ENCODE measurements at regions not wholly inside any gene's neighbourhood (a gene's known extent, or its start where the extent isn't known, plus 50 kb on each side); places are given as distances from the start of the nearest gene placed in this dataset.
"Not testable (repeated sequence)": the region's sequence is repeated elsewhere in the genome, so short reads cannot be mapped to it uniquely, and the experiment has no call there.

DNA sequence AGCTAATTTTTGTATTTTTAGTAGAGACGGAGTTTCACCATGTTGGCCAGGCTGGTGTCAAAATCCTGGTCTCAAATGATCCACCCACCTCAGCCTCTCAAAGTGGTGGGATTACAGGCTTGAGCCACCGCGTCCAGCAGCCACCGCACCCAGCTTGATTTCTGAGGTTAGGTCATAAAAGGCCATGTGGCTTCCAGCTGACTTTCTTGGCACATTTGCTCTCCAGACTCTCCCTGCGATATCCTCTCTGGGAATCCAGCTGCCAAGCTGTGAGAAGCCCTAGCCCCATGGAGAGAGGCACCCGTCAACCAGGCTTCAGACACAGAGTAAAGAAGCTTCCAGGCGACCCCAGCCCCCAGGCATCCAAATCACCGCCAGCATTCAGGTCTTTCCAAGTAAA, 58.2 kb upstream of the SPDYE9 start:
- ATAC-seq (ENCODE audit: low read depth); H3K4me1 ChIP-seq (ENCODE audit: insufficient read depth, poor library complexity, severe bottlenecking); DNase-seq (ENCODE audit: low spot score): not testable (repeated sequence)

DNA sequence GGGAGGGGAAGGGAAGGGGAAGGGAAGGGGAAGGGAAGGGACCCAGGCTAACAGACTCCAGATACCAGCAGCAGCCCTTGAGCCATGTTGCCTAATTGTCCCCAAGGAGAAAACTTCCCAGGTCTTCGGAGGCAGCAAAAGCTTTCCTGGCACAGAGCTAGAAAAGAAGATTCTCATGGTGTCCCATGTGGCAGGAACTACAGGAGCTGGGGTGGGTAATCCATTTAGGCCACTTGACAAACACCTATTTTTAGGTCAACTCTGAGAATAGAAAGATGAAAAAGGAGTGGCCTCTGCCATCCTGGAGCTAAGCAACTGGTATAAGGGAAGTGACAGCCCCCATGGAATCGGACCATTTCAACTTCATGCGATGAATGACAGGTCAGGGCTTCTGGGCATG, 52.1 kb upstream of the SPDYE9 start:
- not testable (repeated sequence) for DNase-seq (ENCODE audit: low spot score); H3K4me1 ChIP-seq (ENCODE audit: insufficient read depth, poor library complexity, severe bottlenecking); H3K36me3 ChIP-seq (ENCODE audit: low read depth); ATAC-seq (ENCODE audit: low read depth); H3K27ac ChIP-seq (ENCODE audit: poor library complexity, severe bottlenecking); H3K27me3 ChIP-seq (ENCODE audit: insufficient read depth, poor library complexity, severe bottlenecking); H3K9me3 ChIP-seq (ENCODE audit: severe bottlenecking); H3K4me3 ChIP-seq (ENCODE audit: severe bottlenecking)

More for the DNA sequence above, 58.2 kb upstream of the SPDYE9 start:
- H3K9me3 ChIP-seq (ENCODE audit: severe bottlenecking); H3K4me3 ChIP-seq (ENCODE audit: severe bottlenecking); H3K27me3 ChIP-seq (ENCODE audit: insufficient read depth, poor library complexity, severe bottlenecking); H3K36me3 ChIP-seq (ENCODE audit: low read depth); H3K27ac ChIP-seq (ENCODE audit: poor library complexity, severe bottlenecking): not testable (repeated sequence)

Data from RWPE2 (cell line).